ENCODE measurements at regions not wholly inside any gene's neighbourhood (a gene's known extent, or its start where the extent isn't known, plus 50 kb on each side); places are given as distances from the start of the nearest gene placed in this dataset.

DNA sequence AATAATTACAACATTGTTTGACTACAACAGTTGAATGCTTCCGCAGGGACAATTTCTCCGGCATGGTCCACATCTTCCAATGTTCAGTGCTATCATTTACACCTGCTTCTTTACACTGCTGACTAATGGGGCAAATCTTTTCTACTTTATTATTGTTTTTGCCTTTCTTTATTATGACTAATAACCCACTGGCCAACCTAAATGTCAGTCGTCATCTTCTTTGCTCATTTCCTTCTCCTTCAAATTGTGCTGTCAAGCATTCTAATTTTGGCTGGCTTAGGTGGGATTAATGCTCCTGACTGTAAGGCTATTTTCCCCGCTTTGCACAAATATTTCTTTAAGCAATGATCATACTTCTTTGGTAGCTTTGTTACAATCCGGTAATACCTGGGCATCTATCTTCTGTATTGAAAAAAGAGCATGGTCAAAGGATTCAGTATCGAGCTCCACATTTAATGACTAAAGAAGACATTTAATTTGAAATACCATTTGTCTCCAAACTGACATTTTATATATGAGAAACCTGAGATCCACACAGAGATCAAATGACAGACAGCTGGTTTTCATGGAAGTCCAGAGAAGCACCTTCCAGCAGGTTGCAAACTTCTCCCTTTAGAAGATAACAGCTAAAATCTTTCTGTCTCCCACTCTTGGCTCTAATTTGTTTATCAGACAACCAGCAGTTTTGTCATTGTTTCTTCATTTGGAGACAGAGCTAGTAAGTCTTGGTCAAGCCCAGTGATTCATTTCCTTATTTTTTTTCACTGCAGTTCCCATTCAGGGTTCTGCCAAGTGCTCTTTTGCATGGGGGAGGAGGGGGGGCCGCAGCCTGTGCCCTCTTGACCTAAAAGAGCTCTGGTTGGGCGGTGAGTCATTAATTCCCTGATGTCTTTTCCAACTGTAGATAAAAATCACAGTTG, 132.9 kb downstream of the SOCS6 start:
- Mint-ChIP-seq H3K27ac (no peak overlapping the region), H3K4me1 (peaks cover 24% of the 10 kb centered on the region), H3K36me3 (ENCODE audit: low read depth) (no peaks in the 10 kb centered on the region), H3K4me3 (no peak overlapping the region), H3K9me3 (no peaks in the 10 kb centered on the region), H3K27me3 (peaks cover 28% of the 10 kb centered on the region)
- ChIA-PET POLR2A (no interaction called here), CTCF (interaction anchor here (0.6 to 2.3 kb wide), 3 partner anchors 12 to 243 kb away, joined by 4 to 7 read pairs (median 5); no protein-coding TSS in a partner anchor)
- DNase-seq = no peak

DNA sequence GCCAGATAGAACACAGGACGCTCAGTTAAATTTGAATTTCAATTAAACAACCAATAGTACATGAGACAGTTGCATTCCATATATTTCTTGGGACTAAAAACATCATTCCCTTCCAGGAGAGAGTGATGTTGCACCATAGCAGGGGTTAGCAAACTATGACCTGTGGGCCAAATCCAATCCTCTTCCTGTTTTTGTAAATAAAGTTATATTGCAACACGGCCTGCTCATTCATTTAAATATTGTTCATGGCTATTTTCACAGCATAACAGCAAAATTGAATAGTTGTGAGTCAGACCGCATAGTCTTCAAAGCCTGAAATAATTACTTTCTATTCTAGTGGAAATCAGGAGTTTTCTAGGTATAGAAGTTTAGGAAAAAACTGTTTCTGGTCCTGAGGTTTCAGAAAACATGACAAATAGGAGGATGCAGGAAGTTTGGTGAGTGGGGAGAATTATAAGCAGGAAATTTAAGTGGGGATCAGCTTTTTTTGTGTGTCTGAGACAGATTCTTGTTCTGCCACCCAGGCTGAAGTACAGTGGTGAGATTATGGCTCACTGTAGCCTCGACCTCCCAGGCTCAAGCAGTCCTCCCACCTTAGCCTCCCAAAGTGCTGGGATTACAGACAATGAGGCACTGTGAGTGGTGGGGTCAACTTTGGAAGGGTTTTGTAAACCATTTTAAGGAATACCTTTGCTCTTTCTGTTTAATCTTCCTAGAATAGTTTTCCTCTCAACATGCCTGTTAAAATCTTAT, 131.5 kb downstream of the SOCS6 start:
- Mint-ChIP-seq H3K27ac (no peak overlapping the region), H3K4me1 (peaks cover 24% of the 10 kb centered on the region), H3K4me3 (no peak overlapping the region), H3K9me3 (no peaks in the 10 kb centered on the region), H3K36me3 (ENCODE audit: low read depth) (no peaks in the 10 kb centered on the region), H3K27me3 (peaks cover 28% of the 10 kb centered on the region)
- ChIA-PET CTCF (interaction anchor here (2.3 kb wide), 1 partner anchor 14 kb away, joined by 7 read pairs; no protein-coding TSS in a partner anchor), POLR2A (no interaction called here)
- no peak for DNase-seq

DNA sequence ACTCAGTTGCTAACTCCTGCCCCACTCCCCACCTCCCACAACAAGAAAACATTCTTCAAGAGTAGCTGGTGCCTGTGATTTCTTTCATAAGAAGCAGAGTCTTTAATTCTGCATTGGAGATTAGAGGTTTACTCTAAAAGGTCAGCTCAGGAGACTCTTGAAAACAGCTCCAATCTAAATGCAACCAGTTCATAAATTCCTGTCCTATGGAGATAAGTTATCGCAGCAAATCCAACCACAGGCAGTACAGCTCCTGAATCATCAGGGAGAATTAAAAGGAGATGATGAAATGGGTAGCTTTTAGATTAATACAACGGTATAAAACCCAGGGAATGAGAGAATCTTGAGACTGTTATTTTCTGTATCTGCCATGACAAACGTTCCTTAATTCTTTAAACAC, 130.7 kb downstream of the SOCS6 start:
- Mint-ChIP-seq H3K9me3 (no peaks in the 10 kb centered on the region), H3K4me3 (no peak overlapping the region), H3K36me3 (ENCODE audit: low read depth) (no peaks in the 10 kb centered on the region), H3K27ac (no peak overlapping the region), H3K27me3 (peaks cover 25% of the 10 kb centered on the region), H3K4me1 (peaks cover 24% of the 10 kb centered on the region)
- CTCF ChIA-PET = interaction anchor here (1.2 kb wide), 1 partner anchor 225 kb away, joined by 3 read pairs; no protein-coding TSS in a partner anchor
- DNase-seq = no peak
- POLR2A ChIA-PET = no interaction called here

DNA sequence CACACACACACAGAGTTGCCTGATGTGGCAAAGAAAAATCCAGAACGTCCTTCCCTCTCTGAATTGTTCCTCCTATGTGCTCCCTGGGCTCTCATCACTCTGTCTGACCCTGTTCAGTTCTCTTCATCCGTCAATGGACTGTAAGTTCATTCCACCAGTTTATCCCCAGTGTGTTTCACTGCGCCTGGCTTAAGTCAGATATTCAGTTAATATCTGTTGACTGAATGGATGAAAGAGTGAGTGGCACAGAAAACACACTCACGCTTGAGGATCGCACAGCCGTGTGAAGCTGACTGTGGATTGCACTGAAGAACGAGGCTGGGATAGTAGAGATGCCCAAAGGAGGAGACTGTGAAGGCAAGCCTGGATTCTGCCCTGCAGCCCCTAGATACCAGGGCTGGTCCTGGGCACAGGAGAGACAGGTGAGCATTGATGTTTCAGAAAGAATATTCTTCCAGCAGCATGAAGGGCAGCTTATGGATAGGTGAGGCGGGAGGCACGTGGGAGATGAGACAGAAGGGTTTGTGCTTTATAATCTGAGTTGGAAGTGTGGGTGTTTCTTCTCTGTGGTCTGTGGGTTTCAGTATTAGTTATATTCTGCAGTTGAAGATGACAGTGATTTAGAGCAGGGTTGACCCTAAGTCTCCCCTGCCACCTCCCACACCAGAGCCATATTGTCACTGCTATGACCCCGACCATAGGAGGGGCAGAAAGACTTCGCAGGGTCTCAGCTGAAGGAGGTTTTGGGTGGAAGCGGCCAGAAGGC, 129.9 kb downstream of the SOCS6 start:
- Mint-ChIP-seq H3K4me1 (peaks cover 20% of the 10 kb centered on the region), H3K36me3 (ENCODE audit: low read depth) (no peaks in the 10 kb centered on the region), H3K9me3 (no peaks in the 10 kb centered on the region), H3K27me3 (peaks cover 19% of the 10 kb centered on the region), H3K4me3 (no peak overlapping the region), H3K27ac (no peak overlapping the region)
- CTCF ChIA-PET = interaction anchor here (1.1 to 1.2 kb wide), 2 partner anchors 15 to 224 kb away, joined by 3 read pairs; no protein-coding TSS in a partner anchor
- DNase-seq = no peak
- POLR2A ChIA-PET = no interaction called here

DNA sequence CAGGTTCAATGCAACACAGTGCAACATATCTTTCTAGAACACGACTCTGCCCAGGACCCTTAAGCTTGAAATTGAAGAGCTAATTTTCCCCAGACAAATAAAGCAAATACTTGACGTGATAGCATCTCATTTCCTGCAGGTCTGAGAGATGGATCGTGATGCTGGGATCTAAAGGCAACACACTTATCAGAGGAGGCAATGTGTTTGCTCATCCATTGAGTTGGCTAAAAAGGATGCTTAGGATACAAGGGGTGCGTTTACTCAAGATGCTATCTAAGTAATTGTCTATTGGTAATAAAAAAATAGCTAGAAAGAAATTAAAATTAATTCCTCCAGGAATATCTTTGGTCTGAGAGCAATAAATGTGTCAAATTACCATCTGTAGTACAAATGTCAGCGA, 129.0 kb downstream of the SOCS6 start:
- CTCF ChIA-PET = interaction anchor here (1.1 kb wide), 1 partner anchor 16 kb away, joined by 3 read pairs; no protein-coding TSS in a partner anchor
- Mint-ChIP-seq H3K4me1 (peaks cover 14% of the 10 kb centered on the region), H3K27me3 (peaks cover 19% of the 10 kb centered on the region), H3K36me3 (ENCODE audit: low read depth) (no peaks in the 10 kb centered on the region), H3K9me3 (no peaks in the 10 kb centered on the region), H3K4me3 (no peak overlapping the region), H3K27ac (no peak overlapping the region)
- DNase-seq = no peak
- POLR2A ChIA-PET = no interaction called here

DNA sequence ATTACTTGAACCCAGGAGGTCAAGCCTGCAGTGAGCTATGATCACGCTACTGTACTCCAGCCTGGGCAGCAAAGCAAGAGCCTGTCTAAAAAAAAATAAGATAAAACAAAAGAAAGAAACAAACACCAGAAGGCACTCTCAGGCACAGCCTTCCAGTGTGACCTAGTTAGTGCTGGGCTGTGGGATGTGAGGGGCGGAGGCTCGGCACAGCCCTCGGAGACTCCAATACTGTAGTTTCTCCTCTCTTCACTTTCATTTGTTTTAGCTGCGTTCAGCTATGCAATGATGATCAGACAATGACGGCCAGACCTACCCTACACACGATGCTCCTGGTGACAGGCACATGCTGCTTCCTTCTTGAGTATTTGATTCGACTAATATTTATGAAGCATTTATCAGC, 127.7 kb downstream of the SOCS6 start:
- ChIA-PET CTCF (no interaction called here), POLR2A (no interaction called here)
- H3K4me3 Mint-ChIP-seq = no peak overlapping the region
- H3K36me3 Mint-ChIP-seq (ENCODE audit: low read depth) = no peaks in the 10 kb centered on the region
- no peaks in the 10 kb centered on the region for H3K9me3 Mint-ChIP-seq
- H3K27me3 Mint-ChIP-seq = peaks cover 19% of the 10 kb centered on the region
- peaks cover 8% of the 10 kb centered on the region for H3K4me1 Mint-ChIP-seq
- no peak for DNase-seq
- H3K27ac Mint-ChIP-seq = no peak overlapping the region

DNA sequence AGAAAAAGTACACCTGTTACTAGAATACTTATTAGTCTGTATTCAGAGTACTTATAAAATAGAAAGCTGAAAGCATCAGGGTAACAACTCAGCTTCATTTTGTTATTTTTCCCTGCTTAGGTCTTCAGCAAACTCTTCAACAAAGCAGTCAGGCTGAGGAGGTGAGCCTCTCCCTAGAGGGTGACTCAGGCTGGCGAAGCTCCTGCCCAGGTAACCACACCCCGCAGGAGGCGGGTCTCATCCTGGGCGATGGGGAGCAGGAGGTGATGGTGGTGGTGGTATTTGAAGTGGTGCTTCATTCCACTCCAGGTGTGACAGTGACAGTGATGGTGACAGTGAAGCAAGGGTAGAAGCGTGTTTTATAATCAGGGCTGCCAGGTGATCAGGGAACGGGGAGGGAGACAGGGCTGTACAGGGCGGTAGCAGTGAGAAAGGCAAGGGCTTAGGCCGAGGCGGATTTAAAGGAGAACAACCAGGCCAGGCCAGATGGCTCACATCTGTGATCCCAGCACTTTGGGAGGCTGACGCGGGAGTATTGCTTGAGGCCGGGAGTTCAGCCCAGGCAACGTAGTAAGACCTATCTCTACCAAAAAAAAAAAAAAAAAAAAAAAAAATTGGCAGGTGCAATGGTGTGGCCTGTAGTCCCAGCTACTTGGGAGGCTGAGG, 127.1 kb downstream of the SOCS6 start:
- Mint-ChIP-seq H3K4me3 (no peak overlapping the region), H3K4me1 (peaks cover 8% of the 10 kb centered on the region), H3K36me3 (ENCODE audit: low read depth) (no peaks in the 10 kb centered on the region), H3K27ac (no peak overlapping the region), H3K27me3 (peaks cover 19% of the 10 kb centered on the region), H3K9me3 (no peaks in the 10 kb centered on the region)
- ChIA-PET CTCF (interaction anchor here (1.2 kb wide), 1 partner anchor 17 kb away, joined by 4 read pairs; no protein-coding TSS in a partner anchor), POLR2A (no interaction called here)
- DNase-seq = no peak

DNA sequence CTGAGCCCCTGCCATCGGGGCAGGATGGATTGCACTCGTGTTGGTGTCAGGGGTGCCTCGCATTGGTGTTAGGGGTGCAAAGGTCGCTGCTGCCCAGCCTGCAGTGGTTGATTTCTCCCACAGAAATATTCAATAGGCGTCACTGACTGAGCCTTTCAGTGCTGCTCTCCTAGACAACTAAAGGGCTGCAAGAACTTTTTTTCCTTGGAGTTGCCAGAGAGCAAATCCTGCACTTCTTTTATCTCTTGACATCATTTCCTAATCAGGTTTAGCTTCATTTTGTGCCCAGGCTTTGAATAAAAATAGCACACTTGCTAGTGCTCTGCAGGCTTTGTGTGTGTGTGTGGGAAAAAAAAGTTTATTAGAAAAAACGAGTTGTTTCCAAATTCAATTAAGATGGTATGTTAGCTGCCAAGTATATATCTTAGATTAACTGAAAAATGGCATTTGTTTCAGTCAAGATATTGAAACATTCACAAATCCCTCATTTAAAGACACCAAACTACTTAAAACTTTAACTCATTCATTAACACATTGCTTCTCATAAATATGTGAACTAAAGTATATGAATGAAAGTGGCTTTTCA, 125.6 kb downstream of the SOCS6 start:
- no peak overlapping the region for H3K27ac Mint-ChIP-seq
- POLR2A ChIA-PET = no interaction called here
- no peak overlapping the region for H3K4me3 Mint-ChIP-seq
- CTCF ChIA-PET = interaction anchor here (1.2 kb wide), 1 partner anchor 19 kb away, joined by 4 read pairs; no protein-coding TSS in a partner anchor
- no peaks in the 10 kb centered on the region for H3K36me3 Mint-ChIP-seq (ENCODE audit: low read depth)
- H3K9me3 Mint-ChIP-seq = no peaks in the 10 kb centered on the region
- H3K27me3 Mint-ChIP-seq = peaks cover 12% of the 10 kb centered on the region
- peaks cover 8% of the 10 kb centered on the region for H3K4me1 Mint-ChIP-seq
- no peak for DNase-seq

DNA sequence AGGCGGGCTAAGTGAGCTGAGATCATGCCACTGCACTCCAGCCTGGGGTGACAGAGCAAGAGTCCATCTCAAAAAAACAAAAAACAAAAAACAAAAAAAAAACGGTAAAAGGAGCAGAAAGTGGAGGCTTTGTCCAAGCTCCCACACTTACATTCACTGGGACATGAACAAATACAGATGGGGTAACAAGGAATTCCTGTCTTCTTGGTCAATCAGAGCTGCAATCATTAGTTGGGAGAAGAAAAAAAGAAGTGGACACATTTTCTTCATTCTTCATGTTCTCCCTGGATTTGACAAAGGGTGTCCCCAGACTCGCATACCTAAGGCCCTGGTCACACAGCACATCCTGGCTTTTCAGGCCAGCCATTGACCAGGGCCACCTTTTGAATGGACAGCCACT, 124.6 kb downstream of the SOCS6 start:
- Mint-ChIP-seq H3K9me3 (no peaks in the 10 kb centered on the region), H3K27me3 (peaks cover 4% of the 10 kb centered on the region), H3K36me3 (ENCODE audit: low read depth) (no peaks in the 10 kb centered on the region), H3K4me1 (peaks cover under 1% of the 10 kb centered on the region), H3K27ac (no peak overlapping the region), H3K4me3 (no peak overlapping the region)
- CTCF ChIA-PET = no interaction called here
- no peak for DNase-seq
- POLR2A ChIA-PET = no interaction called here

DNA sequence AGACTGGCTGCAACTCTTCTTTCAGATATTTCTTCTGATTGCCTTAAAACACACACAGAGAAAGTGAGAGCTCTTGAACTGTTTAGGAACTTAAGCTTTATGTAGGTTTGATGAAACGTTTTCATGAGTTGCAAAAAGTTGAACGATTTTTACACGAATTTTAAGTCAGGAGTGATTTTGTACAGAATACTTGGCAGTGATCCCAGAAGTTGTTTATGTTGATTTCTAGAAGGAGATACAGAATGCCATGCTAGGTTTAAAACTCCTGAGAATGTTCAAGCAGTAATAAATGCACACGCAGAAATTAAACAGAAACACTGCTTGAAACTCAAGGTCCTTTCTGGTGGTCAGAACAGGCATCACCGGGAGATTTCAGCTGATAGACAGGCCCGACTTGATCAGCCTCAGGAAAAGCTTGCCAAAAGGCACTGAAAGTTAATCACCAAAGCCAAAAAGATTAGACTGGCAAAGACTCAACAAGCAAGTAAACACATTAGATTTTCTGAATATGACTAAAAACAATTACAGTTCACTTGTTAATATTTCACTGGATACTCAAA, 123.1 kb downstream of the SOCS6 start:
- Mint-ChIP-seq H3K27ac (no peak overlapping the region), H3K27me3 (no peaks in the 10 kb centered on the region), H3K9me3 (no peaks in the 10 kb centered on the region), H3K4me1 (no peaks in the 10 kb centered on the region), H3K36me3 (ENCODE audit: low read depth) (no peaks in the 10 kb centered on the region), H3K4me3 (no peak overlapping the region)
- POLR2A ChIA-PET = no interaction called here
- DNase-seq = no peak
- CTCF ChIA-PET = no interaction called here

DNA sequence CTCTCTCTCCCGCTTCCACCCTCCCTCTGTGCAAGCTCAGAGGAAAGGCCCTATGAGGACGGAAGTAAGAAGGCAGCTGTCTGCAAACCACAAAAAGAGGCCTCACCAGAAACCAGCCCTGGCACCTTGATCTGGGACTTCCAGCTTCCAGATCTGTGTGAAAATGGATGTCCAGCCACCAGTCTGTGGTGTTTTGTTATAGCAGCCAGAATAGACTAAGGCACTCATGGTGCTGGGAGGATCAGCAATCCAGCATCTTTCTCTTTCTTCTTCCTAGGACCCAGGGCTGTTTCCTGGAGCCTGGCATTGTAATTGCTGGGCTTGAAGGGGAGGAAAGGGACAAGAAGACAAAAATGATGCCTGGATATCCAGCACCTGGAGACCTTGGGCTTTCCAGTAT, 122.5 kb downstream of the SOCS6 start:
- H3K4me1 Mint-ChIP-seq = no peaks in the 10 kb centered on the region
- H3K4me3 Mint-ChIP-seq = no peak overlapping the region
- DNase-seq = no peak
- no peak overlapping the region for H3K27ac Mint-ChIP-seq
- CTCF ChIA-PET = interaction anchor here (0.6 kb wide), 1 partner anchor 22 kb away, joined by 3 read pairs; no protein-coding TSS in a partner anchor
- H3K36me3 Mint-ChIP-seq (ENCODE audit: low read depth) = no peaks in the 10 kb centered on the region
- H3K27me3 Mint-ChIP-seq = no peaks in the 10 kb centered on the region
- POLR2A ChIA-PET = no interaction called here
- H3K9me3 Mint-ChIP-seq = no peaks in the 10 kb centered on the region

DNA sequence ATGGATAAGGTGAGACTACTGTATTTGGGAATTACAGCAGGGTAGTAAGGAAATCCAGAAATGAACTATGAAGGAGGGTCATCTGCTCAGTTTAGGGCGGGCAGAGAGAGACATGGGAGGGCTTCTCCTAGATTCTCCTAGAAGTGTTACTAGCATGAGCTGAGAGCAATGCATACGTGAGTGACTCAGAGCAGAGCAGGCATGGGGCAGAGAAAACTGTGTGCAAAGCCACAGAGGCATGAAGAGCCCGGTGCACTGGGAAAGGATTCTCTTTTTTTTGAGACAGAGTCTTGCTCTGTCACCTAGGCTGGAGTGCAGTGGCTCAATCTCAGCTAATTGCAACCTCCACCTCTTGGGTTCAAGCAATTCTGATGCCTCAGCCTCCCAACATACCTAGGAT, 116.2 kb downstream of the SOCS6 start:
- ChIA-PET POLR2A (no interaction called here), CTCF (no interaction called here)
- H3K9me3 Mint-ChIP-seq = no peaks in the 10 kb centered on the region
- H3K4me1 Mint-ChIP-seq = no peaks in the 10 kb centered on the region
- no peak for DNase-seq
- H3K27me3 Mint-ChIP-seq = peaks cover 2% of the 10 kb centered on the region
- no peak overlapping the region for H3K27ac Mint-ChIP-seq
- H3K36me3 Mint-ChIP-seq (ENCODE audit: low read depth) = no peaks in the 10 kb centered on the region
- H3K4me3 Mint-ChIP-seq = no peak overlapping the region
